GM23338 (cell line): ENCODE measurements at regions not wholly inside any gene's neighbourhood (a gene's known extent, or its start where the extent isn't known, plus 50 kb on each side); places are given as distances from the start of the nearest gene placed in this dataset.

Experiments used
- ATAC-seq: fragments of 200-7000 bp; cut with Tn5 transposase; 3 replicates; pipeline ENCODE4 v1.9.1; 2020
- DNase-seq: peaks from one replicate; pipeline ENCODE4 v3.0.0-alpha.2; 2015; ENCODE audit warnings: low spot score
- H2AFZ ChIP-seq: fragments of 200-600 bp; sonication (generic); 2 replicates; pipeline ENCODE4 v1.8.0; 2016; ENCODE audit warnings: antibody characterized with exemption, mild to moderate bottlenecking, moderate library complexity
- H3F3A ChIP-seq: fragments of 200-600 bp; sonication (generic); replicated peaks from 2 replicates; pipeline ENCODE4 v1.8.0; 2017; ENCODE audit warnings: antibody characterized with exemption, mixed run types, low read depth
- H3K27ac ChIP-seq: fragments of 200-600 bp; sonication (generic); 2 replicates; pipeline ENCODE4 v1.6.1; 2016; ENCODE audit warnings: low read depth
- H3K27me3 ChIP-seq: fragments of 200-600 bp; sonication (generic); 2 replicates; pipeline ENCODE4 v1.8.0; 2016; ENCODE audit warnings: mild to moderate bottlenecking, mixed run types, moderate library complexity; ENCODE audit not compliant: insufficient read depth
- H3K36me3 ChIP-seq: fragments of 200-600 bp; sonication (generic); 2 replicates; pipeline ENCODE4 v1.8.0; 2016; ENCODE audit warnings: mild to moderate bottlenecking; ENCODE audit not compliant: insufficient read depth
- H3K4me1 ChIP-seq: fragments of 200-600 bp; sonication (generic); 2 replicates; pipeline ENCODE4 v1.8.0; 2016; ENCODE audit warnings: mild to moderate bottlenecking, moderate library complexity; ENCODE audit not compliant: insufficient read depth
- H3K4me2 ChIP-seq: fragments of 200-600 bp; sonication (generic); 2 replicates; pipeline ENCODE4 v1.7.1; 2017; ENCODE audit warnings: mixed run types
- H3K4me3 ChIP-seq: fragments of 200-600 bp; sonication (generic); 2 replicates; pipeline ENCODE4 v1.6.1; 2016; ENCODE audit warnings: mixed run types
- H3K79me2 ChIP-seq: fragments of 200-600 bp; sonication (generic); replicated peaks from 2 replicates; pipeline ENCODE4 v1.8.0; 2017; ENCODE audit warnings: mild to moderate bottlenecking; ENCODE audit not compliant: insufficient read depth
- H3K9me2 ChIP-seq: fragments of 200-600 bp; sonication (generic); 2 replicates; pipeline ENCODE4 v1.8.0; 2017; ENCODE audit not compliant: insufficient read depth
- H4K20me1 ChIP-seq: fragments of 200-600 bp; sonication (generic); replicated peaks from 2 replicates; pipeline ENCODE4 v1.8.0; 2017; ENCODE audit warnings: mild to moderate bottlenecking; ENCODE audit not compliant: insufficient read depth
- H3K27ac Mint-ChIP-seq: 2 replicates; pipeline ENCODE4 v1.8.0; 2020; ENCODE audit warnings: inconsistent platforms, mild to moderate bottlenecking, moderate library complexity, mixed read lengths
- H3K27me3 Mint-ChIP-seq: 3 replicates; pipeline ENCODE4 v1.8.0; 2022; ENCODE audit warnings: low read depth, mild to moderate bottlenecking, moderate library complexity, mixed read lengths, inconsistent platforms; ENCODE audit not compliant: insufficient read depth, poor library complexity
- H3K36me3 Mint-ChIP-seq: 3 replicates; pipeline ENCODE4 v1.8.0; 2021; ENCODE audit warnings: low read depth, mild to moderate bottlenecking, inconsistent platforms, moderate library complexity, mixed read lengths
- H3K4me1 Mint-ChIP-seq: 3 replicates; pipeline ENCODE4 v1.8.0; 2020; ENCODE audit warnings: mild to moderate bottlenecking, inconsistent platforms, mixed read lengths
- H3K4me3 Mint-ChIP-seq: 3 replicates; pipeline ENCODE4 v1.8.0; 2021; ENCODE audit warnings: moderate library complexity, mild to moderate bottlenecking, inconsistent platforms, mixed read lengths
- H3K9me3 Mint-ChIP-seq: 3 replicates; pipeline ENCODE4 v1.8.0; 2020; ENCODE audit warnings: moderate library complexity, mild to moderate bottlenecking, inconsistent platforms, mixed read lengths
- CREB1 ChIP-seq: fragments of 250-450 bp; sonication (Bioruptor Pico); IDR thresholded peaks from 2 replicates; pipeline ENCODE4 v1.5.0; 2020; ENCODE audit warnings: low read depth, mild to moderate bottlenecking, moderate library complexity
- CTCF ChIP-seq, 2 experiments: fragments of 200-600 bp in 1 of 2; sonication (generic) in 1 of 2; conservative IDR thresholded peaks; 2 replicates each; pipeline versions ENCODE4 v1.5.1 to v1.6.1; 2016 to 2017; ENCODE audit warnings: antibody characterized with exemption in 2 of 2, low read depth in 2 of 2, mild to moderate bottlenecking in 2 of 2, moderate library complexity in 1 of 2
- ETS1 ChIP-seq: IDR thresholded peaks from 2 replicates; pipeline ENCODE4 v1.6.1; 2016; ENCODE audit warnings: antibody characterized with exemption
- EZH2phosphoT487 ChIP-seq: fragments of 200-600 bp; sonication (generic); IDR thresholded peaks from one replicate; pipeline ENCODE4 v1.8.1; 2018; ENCODE audit warnings: antibody characterized with exemption; ENCODE audit not compliant: unreplicated experiment
- NANOG ChIP-seq: IDR thresholded peaks from 2 replicates; pipeline ENCODE4 v1.6.1; 2016; ENCODE audit warnings: antibody characterized with exemption, borderline replicate concordance
- REST ChIP-seq: IDR thresholded peaks from one replicate; pipeline ENCODE4 v1.6.1; 2018; ENCODE audit warnings: antibody characterized with exemption; ENCODE audit not compliant: unreplicated experiment
- ZNF114 ChIP-seq: fragments of 250-450 bp; sonication (Bioruptor Pico); IDR thresholded peaks from 2 replicates; pipeline ENCODE4 v1.5.0; 2020; ENCODE audit warnings: mild to moderate bottlenecking, moderate library complexity
- ZNF331 ChIP-seq: fragments of 250-450 bp; sonication (Bioruptor Pico); IDR thresholded peaks from 2 replicates; pipeline ENCODE4 v1.5.0; 2020; ENCODE audit warnings: low read depth, mild to moderate bottlenecking, moderate library complexity

- TF ChIP-seq REST = no peak
Observed at GRCh38 chrX:45633419-45633818, 432.7 kb upstream of the DIPK2B start (continued).

GRCh38 chrX:45632506-45632905 lies 431.8 kb upstream of the DIPK2B start:
- no peak for TF ChIP-seq REST
- peak; percentile 27 to 45; a peak in 3 of 4 replicates for TF ChIP-seq CTCF (conservative IDR thresholded peaks at IDR 0.05; ENCODE audit: low read depth in 2 of 2)
- Histone ChIP-seq H3K4me3 (no peak overlapping the region), H3K4me2 (no peak overlapping the region), H4K20me1 (no peaks in the 10 kb centered on the region), H2AFZ (no peak overlapping the region), H3K36me3 (no peaks in the 10 kb centered on the region), H3K27ac (no peak overlapping the region), H3K9me2 (no peaks in the 10 kb centered on the region), H3K27me3 (no peaks in the 10 kb centered on the region), H3F3A (no peaks in the 10 kb centered on the region), H3K4me1 (no peaks in the 10 kb centered on the region), H3K79me2 (no peaks in the 10 kb centered on the region)
- ATAC-seq (no peak), DNase-seq (peak; percentile 11)
- Mint-ChIP-seq H3K4me1 (no peaks in the 10 kb centered on the region), H3K36me3 (no peaks in the 10 kb centered on the region; the same call in 2 of the 3 replicates), H3K27me3 (no peaks in the 10 kb centered on the region), H3K27ac (no peak overlapping the region), H3K9me3 (0 out of 3 replicates have a peak, but pooled peaks cover 6% of the 10 kb centered on the region), H3K4me3 (no peak overlapping the region)

- Histone ChIP-seq H3K9me2 (no peaks in the 10 kb centered on the region), H3K27me3 (no peaks in the 10 kb centered on the region), H3K27ac (no peak overlapping the region), H3F3A (no peaks in the 10 kb centered on the region), H3K36me3 (no peaks in the 10 kb centered on the region), H3K4me1 (no peaks in the 10 kb centered on the region), H2AFZ (no peak overlapping the region), H3K79me2 (no peaks in the 10 kb centered on the region), H3K4me3 (no peak overlapping the region), H3K4me2 (no peak overlapping the region), H4K20me1 (no peaks in the 10 kb centered on the region)
- 0 out of 3 replicates have a peak, but pooled peaks cover 6% of the 10 kb centered on the region for H3K9me3 Mint-ChIP-seq
- ATAC-seq = no peak
- no peak overlapping the region for H3K4me3 Mint-ChIP-seq
- no peaks in the 10 kb centered on the region; the same call in 2 of the 3 replicates for H3K36me3 Mint-ChIP-seq
- H3K27ac Mint-ChIP-seq = no peak overlapping the region
- H3K4me1 Mint-ChIP-seq = no peaks in the 10 kb centered on the region
- H3K27me3 Mint-ChIP-seq = no peaks in the 10 kb centered on the region
- DNase-seq = no peak
- TF ChIP-seq ZNF331 (no peak), CREB1 (CRISPR knock-in tag) (no peak), EZH2phosphoT487 (no peak), REST (no peak), ETS1 (no peak), NANOG (no peak), ZNF114 (no peak)
Observed at GRCh38 chrX:45630078-45630477, 429.4 kb upstream of the DIPK2B start.
